ENCODE measurements at regions not wholly inside any gene's neighbourhood (a gene's known extent, or its start where the extent isn't known, plus 50 kb on each side); places are given as distances from the start of the nearest gene placed in this dataset.

DNA sequence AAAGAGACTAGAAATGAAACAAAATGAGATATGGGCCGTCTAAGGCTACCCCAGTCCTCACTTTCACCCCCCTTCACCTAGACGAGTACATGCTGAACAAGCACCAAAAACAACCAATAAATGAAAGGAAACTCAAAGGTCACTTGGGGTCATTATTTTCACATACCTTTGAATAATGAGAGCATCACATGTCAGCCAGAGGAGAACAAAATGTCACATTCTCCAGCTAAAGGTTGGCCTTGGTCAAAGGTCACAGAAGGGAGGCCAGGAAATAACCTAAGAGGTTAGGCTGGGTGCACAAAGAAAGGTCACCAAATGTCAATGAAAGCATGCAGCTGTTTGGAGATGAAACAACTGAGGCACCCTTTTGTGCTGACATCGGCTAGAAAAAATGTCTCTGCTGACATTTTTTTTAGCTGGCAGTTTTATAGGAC is 288.7 kb upstream of the USP25 start (continued):
- TF ChIP-seq, protein P1, sequence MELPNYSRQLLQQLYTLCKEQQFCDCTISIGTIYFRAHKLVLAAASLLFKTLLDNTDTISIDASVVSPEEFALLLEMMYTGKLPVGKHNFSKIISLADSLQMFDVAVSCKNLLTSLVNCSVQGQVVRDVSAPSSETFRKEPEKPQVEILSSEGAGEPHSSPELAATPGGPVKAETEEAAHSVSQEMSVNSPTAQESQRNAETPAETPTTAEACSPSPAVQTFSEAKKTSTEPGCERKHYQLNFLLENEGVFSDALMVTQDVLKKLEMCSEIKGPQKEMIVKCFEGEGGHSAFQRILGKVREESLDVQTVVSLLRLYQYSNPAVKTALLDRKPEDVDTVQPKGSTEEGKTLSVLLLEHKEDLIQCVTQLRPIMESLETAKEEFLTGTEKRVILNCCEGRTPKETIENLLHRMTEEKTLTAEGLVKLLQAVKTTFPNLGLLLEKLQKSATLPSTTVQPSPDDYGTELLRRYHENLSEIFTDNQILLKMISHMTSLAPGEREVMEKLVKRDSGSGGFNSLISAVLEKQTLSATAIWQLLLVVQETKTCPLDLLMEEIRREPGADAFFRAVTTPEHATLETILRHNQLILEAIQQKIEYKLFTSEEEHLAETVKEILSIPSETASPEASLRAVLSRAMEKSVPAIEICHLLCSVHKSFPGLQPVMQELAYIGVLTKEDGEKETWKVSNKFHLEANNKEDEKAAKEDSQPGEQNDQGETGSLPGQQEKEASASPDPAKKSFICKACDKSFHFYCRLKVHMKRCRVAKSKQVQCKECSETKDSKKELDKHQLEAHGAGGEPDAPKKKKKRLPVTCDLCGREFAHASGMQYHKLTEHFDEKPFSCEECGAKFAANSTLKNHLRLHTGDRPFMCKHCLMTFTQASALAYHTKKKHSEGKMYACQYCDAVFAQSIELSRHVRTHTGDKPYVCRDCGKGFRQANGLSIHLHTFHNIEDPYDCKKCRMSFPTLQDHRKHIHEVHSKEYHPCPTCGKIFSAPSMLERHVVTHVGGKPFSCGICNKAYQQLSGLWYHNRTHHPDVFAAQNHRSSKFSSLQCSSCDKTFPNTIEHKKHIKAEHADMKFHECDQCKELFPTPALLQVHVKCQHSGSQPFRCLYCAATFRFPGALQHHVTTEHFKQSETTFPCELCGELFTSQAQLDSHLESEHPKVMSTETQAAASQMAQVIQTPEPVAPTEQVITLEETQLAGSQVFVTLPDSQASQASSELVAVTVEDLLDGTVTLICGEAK (IDR thresholded peaks at IDR 0.05), result no peak
- TF ChIP-seq, protein P1 (CRISPR knock-in tag; IDR thresholded peaks at IDR 0.05), result peak; percentile 34; the same call in 1 of the 2 replicates
- TF ChIP-seq, protein P2, sequence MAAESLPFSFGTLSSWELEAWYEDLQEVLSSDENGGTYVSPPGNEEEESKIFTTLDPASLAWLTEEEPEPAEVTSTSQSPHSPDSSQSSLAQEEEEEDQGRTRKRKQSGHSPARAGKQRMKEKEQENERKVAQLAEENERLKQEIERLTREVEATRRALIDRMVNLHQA (CRISPR knock-in tag; IDR thresholded peaks at IDR 0.05), result no peak
- no peak for TF ChIP-seq KDM5A (IDR thresholded peaks at IDR 0.05; ENCODE audit: borderline replicate concordance, low read length)
- peak; percentile 90; the same call in 1 of the 2 replicates for TF ChIP-seq ZNF431 (CRISPR knock-in tag; IDR thresholded peaks at IDR 0.05; ENCODE audit: borderline replicate concordance, low read depth)
- no peak for TF ChIP-seq ZNF841 (CRISPR knock-in tag; IDR thresholded peaks at IDR 0.05; ENCODE audit: borderline replicate concordance)
- TF ChIP-seq, protein P3, sequence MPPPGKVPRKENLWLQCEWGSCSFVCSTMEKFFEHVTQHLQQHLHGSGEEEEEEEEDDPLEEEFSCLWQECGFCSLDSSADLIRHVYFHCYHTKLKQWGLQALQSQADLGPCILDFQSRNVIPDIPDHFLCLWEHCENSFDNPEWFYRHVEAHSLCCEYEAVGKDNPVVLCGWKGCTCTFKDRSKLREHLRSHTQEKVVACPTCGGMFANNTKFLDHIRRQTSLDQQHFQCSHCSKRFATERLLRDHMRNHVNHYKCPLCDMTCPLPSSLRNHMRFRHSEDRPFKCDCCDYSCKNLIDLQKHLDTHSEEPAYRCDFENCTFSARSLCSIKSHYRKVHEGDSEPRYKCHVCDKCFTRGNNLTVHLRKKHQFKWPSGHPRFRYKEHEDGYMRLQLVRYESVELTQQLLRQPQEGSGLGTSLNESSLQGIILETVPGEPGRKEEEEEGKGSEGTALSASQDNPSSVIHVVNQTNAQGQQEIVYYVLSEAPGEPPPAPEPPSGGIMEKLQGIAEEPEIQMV (CRISPR knock-in tag; IDR thresholded peaks at IDR 0.05; ENCODE audit: low read depth), result no peak
- peak; percentile 98 for TF ChIP-seq MIXL1 (CRISPR knock-in tag; IDR thresholded peaks at IDR 0.05)
- TF ChIP-seq FOXM1 (CRISPR knock-in tag; IDR thresholded peaks at IDR 0.05), result no peak
- TF ChIP-seq, protein P4, sequence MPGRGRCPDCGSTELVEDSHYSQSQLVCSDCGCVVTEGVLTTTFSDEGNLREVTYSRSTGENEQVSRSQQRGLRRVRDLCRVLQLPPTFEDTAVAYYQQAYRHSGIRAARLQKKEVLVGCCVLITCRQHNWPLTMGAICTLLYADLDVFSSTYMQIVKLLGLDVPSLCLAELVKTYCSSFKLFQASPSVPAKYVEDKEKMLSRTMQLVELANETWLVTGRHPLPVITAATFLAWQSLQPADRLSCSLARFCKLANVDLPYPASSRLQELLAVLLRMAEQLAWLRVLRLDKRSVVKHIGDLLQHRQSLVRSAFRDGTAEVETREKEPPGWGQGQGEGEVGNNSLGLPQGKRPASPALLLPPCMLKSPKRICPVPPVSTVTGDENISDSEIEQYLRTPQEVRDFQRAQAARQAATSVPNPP (CRISPR knock-in tag; IDR thresholded peaks at IDR 0.05), result no peak
- TF ChIP-seq EEA1 (CRISPR knock-in tag; IDR thresholded peaks at IDR 0.05; ENCODE audit: borderline replicate concordance), result no peak
- peak in 1 of 2 experiments; percentile 73; a peak in 2 of 4 replicates for TF ChIP-seq KLF16 (CRISPR knock-in tag; IDR thresholded peaks at IDR 0.05)
- peak; percentile 100 for TF ChIP-seq NR2F6 (IDR thresholded peaks at IDR 0.05)
- TF ChIP-seq NR2F6 (CRISPR knock-in tag; IDR thresholded peaks at IDR 0.05), result peak; percentile 100
- no peak for TF ChIP-seq ZNF790 (CRISPR knock-in tag; IDR thresholded peaks at IDR 0.05; ENCODE audit: borderline replicate concordance)
- no peak for TF ChIP-seq ZNF567 (CRISPR knock-in tag; IDR thresholded peaks at IDR 0.05; ENCODE audit: borderline replicate concordance)
- TF ChIP-seq ZNF33B (CRISPR knock-in tag; IDR thresholded peaks at IDR 0.05), result no peak
- TF ChIP-seq, protein P5, sequence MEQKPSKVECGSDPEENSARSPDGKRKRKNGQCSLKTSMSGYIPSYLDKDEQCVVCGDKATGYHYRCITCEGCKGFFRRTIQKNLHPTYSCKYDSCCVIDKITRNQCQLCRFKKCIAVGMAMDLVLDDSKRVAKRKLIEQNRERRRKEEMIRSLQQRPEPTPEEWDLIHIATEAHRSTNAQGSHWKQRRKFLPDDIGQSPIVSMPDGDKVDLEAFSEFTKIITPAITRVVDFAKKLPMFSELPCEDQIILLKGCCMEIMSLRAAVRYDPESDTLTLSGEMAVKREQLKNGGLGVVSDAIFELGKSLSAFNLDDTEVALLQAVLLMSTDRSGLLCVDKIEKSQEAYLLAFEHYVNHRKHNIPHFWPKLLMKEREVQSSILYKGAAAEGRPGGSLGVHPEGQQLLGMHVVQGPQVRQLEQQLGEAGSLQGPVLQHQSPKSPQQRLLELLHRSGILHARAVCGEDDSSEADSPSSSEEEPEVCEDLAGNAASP (CRISPR knock-in tag; IDR thresholded peaks at IDR 0.05; ENCODE audit: borderline replicate concordance), result peak; percentile 99
